Osteocyte (in vitro differentiated cells): ENCODE measurements at regions not wholly inside any gene's neighbourhood (a gene's known extent, or its start where the extent isn't known, plus 50 kb on each side); places are given as distances from the start of the nearest gene placed in this dataset.

Experiments
- DNase-seq: peaks from one replicate; pipeline ENCODE4 v3.0.0; 2021; ENCODE audit warnings: mixed read lengths; ENCODE audit not compliant: unreplicated experiment; ENCODE audit errors: extremely low spot score
- H3K27ac Mint-ChIP-seq: one replicate; pipeline ENCODE4 v1.8.0; 2021; ENCODE audit warnings: mild to moderate bottlenecking, mixed read lengths; ENCODE audit not compliant: unreplicated experiment
- H3K27me3 Mint-ChIP-seq: one replicate; pipeline ENCODE4 v1.8.0; 2021; ENCODE audit warnings: mixed read lengths; ENCODE audit not compliant: unreplicated experiment
- H3K36me3 Mint-ChIP-seq: one replicate; pipeline ENCODE4 v1.8.0; 2021; ENCODE audit warnings: mixed read lengths; ENCODE audit not compliant: unreplicated experiment
- H3K4me1 Mint-ChIP-seq: one replicate; pipeline ENCODE4 v1.8.0; 2021; ENCODE audit warnings: mixed read lengths; ENCODE audit not compliant: unreplicated experiment
- H3K4me3 Mint-ChIP-seq: one replicate; pipeline ENCODE4 v1.8.0; 2021; ENCODE audit warnings: mild to moderate bottlenecking, moderate library complexity, mixed read lengths; ENCODE audit not compliant: unreplicated experiment
- H3K9me3 Mint-ChIP-seq: one replicate; pipeline ENCODE4 v1.8.0; 2021; ENCODE audit warnings: mixed read lengths; ENCODE audit not compliant: unreplicated experiment
- TF ChIP-seq, protein P1 (sequence below): fragments of 200-600 bp; sonication (generic); IDR thresholded peaks from 2 replicates; pipeline ENCODE4 v1.5.0; 2021; ENCODE audit warnings: antibody characterized with exemption, mild to moderate bottlenecking, moderate library complexity

- Mint-ChIP-seq H3K27me3 (no peaks in the 10 kb centered on the region), H3K36me3 (no peaks in the 10 kb centered on the region), H3K4me1 (no peaks in the 10 kb centered on the region), H3K9me3 (no peaks in the 10 kb centered on the region), H3K4me3 (no peak overlapping the region), H3K27ac (no peak overlapping the region)
- TF ChIP-seq, protein P1, sequence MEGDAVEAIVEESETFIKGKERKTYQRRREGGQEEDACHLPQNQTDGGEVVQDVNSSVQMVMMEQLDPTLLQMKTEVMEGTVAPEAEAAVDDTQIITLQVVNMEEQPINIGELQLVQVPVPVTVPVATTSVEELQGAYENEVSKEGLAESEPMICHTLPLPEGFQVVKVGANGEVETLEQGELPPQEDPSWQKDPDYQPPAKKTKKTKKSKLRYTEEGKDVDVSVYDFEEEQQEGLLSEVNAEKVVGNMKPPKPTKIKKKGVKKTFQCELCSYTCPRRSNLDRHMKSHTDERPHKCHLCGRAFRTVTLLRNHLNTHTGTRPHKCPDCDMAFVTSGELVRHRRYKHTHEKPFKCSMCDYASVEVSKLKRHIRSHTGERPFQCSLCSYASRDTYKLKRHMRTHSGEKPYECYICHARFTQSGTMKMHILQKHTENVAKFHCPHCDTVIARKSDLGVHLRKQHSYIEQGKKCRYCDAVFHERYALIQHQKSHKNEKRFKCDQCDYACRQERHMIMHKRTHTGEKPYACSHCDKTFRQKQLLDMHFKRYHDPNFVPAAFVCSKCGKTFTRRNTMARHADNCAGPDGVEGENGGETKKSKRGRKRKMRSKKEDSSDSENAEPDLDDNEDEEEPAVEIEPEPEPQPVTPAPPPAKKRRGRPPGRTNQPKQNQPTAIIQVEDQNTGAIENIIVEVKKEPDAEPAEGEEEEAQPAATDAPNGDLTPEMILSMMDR: no peak
- DNase-seq: no peak
Observed at GRCh38 chr11:96960476-96960875, 570.7 kb downstream of the JRKL start.

- no peaks in the 10 kb centered on the region for H3K9me3 Mint-ChIP-seq
- H3K36me3 Mint-ChIP-seq: no peaks in the 10 kb centered on the region
- DNase-seq: no peak
- TF ChIP-seq, protein P1: no peak
- H3K27ac Mint-ChIP-seq: no peak overlapping the region
- H3K4me1 Mint-ChIP-seq: no peaks in the 10 kb centered on the region
- no peaks in the 10 kb centered on the region for H3K27me3 Mint-ChIP-seq
- H3K4me3 Mint-ChIP-seq: no peak overlapping the region
Observed at GRCh38 chr11:96960926-96961325, 571.1 kb downstream of the JRKL start.

DNA sequence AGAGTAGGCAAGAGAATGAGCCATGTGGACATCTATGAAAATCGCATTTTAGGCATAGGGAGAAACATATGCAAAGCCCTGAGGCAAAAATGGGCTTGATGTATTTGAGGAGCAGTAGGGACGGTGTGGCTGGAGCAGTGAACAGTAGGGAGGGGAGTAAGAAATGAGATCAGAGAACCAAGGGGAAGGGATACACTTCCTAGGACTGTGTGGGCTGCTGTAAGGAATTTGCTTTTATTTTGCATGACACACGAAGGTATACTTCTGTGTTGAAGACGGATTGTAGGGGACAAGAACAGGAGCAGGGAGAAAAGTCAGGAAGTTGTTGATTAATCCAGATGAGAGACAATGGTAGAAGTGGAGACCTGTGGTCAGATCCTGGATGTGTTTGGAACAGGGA lies 572.1 kb downstream of the JRKL start:
- Mint-ChIP-seq H3K4me1 (no peaks in the 10 kb centered on the region), H3K9me3 (no peaks in the 10 kb centered on the region), H3K4me3 (no peak overlapping the region), H3K27ac (no peak overlapping the region), H3K27me3 (no peaks in the 10 kb centered on the region), H3K36me3 (no peaks in the 10 kb centered on the region)
- TF ChIP-seq, protein P1: no peak
- DNase-seq: no peak

DNA sequence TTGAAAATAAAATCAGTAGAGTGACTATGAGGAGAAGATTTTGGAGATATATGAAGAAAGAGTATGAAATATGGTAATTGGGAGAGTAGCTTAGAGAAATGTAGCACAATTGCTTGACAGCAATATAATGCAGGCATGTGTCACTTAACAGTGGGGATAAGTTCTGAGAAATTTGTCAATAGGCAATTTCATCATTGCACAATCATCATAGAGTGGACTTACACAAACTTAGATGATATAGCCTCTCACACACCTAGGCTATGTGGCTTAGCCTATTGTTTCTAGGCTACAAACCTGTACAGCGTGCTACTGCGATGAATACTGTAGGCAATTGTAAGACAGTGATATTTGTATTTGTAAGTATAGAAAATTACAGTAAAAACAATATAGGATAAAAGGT lies 573.6 kb downstream of the JRKL start:
- Mint-ChIP-seq H3K9me3 (no peaks in the 10 kb centered on the region), H3K27ac (no peak overlapping the region), H3K4me3 (no peak overlapping the region), H3K36me3 (no peaks in the 10 kb centered on the region), H3K4me1 (no peaks in the 10 kb centered on the region), H3K27me3 (no peaks in the 10 kb centered on the region)
- TF ChIP-seq, protein P1: no peak
- DNase-seq: no peak

GRCh38 chr11:96964661-96965060 lies 574.8 kb downstream of the JRKL start:
- H3K4me3 Mint-ChIP-seq: no peak overlapping the region
- no peaks in the 10 kb centered on the region for H3K4me1 Mint-ChIP-seq
- no peaks in the 10 kb centered on the region for H3K9me3 Mint-ChIP-seq
- DNase-seq: no peak
- H3K36me3 Mint-ChIP-seq: no peaks in the 10 kb centered on the region
- H3K27ac Mint-ChIP-seq: no peak overlapping the region
- H3K27me3 Mint-ChIP-seq: no peaks in the 10 kb centered on the region
- TF ChIP-seq, protein P1: no peak
